IPS-18a (cell line): ENCODE measurements at regions not wholly inside any gene's neighbourhood (a gene's known extent, or its start where the extent isn't known, plus 50 kb on each side); places are given as distances from the start of the nearest gene placed in this dataset.

Experiments
- H3K27ac ChIP-seq: one replicate; pipeline ENCODE4 v1.5.1; 2013; ENCODE audit warnings: low read length
- H3K27me3 ChIP-seq: one replicate; pipeline ENCODE4 v1.6.1; 2013; ENCODE audit warnings: mild to moderate bottlenecking, low read length; ENCODE audit not compliant: control insufficient read depth, insufficient read depth
- H3K36me3 ChIP-seq: one replicate; pipeline ENCODE4 v1.6.1; 2013; ENCODE audit warnings: low read depth, low read length; ENCODE audit not compliant: control insufficient read depth
- H3K4me1 ChIP-seq: one replicate; pipeline ENCODE4 v1.6.1; 2013; ENCODE audit warnings: low read depth, low read length; ENCODE audit not compliant: control insufficient read depth
- H3K4me3 ChIP-seq: one replicate; pipeline ENCODE4 v1.5.1; 2013; ENCODE audit warnings: low read length
- H3K9ac ChIP-seq: one replicate; pipeline ENCODE4 v1.6.1; 2013; ENCODE audit warnings: mild to moderate bottlenecking, low read length, moderate library complexity
- H3K9me3 ChIP-seq: one replicate; pipeline ENCODE4 v1.6.1; 2013; ENCODE audit warnings: low read depth, low read length; ENCODE audit not compliant: control insufficient read depth

DNA sequence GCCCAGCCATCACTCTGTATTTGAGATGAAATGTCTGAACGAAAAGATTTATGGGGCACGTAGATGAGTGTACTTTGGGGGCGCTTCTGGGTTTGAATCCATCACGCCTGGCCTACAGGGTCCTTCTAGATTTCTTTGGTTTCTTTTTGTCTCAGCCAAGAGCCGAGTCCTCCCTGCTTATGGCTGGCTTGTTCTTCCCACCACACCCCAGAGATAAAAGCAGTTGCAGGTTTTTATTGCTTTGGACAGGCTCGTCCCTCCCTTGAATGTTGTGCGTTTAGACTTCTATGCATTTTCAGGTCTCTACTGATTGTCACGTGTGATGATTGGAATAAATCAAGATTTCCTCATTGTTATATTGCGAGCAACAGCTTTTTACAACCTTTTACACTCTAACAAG lies 104.8 kb upstream of the CHRNA7 start:
- Histone ChIP-seq H3K27ac (no peak overlapping the region), H3K27me3 (no peaks in the 10 kb centered on the region), H3K4me3 (no peak overlapping the region), H3K4me1 (no peaks in the 10 kb centered on the region), H3K36me3 (no peaks in the 10 kb centered on the region), H3K9ac (no peak overlapping the region), H3K9me3 (no peaks in the 10 kb centered on the region)

DNA sequence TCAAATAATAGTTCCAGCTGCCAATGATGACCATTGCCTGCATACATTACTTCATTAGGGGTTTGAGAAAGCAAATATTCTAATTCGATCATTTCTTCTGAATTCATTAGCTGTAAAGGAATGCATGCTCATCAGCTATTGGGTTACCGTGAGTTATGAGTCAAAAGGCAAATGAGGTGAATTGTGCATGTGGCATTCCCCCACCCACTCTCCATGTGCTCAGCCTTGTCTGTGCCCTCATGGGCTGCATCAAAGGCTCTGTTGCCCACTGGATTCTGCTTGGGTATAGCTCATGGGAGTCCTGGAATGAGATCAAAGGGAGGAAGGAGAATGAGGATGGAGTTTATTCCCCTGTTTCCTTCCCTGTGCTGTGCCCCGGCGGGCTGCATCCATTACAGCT lies 99.3 kb upstream of the CHRNA7 start:
- Histone ChIP-seq H3K27ac (no peak overlapping the region), H3K36me3 (no peaks in the 10 kb centered on the region), H3K4me3 (no peak overlapping the region), H3K9ac (no peak overlapping the region), H3K4me1 (no peaks in the 10 kb centered on the region), H3K27me3 (no peaks in the 10 kb centered on the region), H3K9me3 (no peaks in the 10 kb centered on the region)

DNA sequence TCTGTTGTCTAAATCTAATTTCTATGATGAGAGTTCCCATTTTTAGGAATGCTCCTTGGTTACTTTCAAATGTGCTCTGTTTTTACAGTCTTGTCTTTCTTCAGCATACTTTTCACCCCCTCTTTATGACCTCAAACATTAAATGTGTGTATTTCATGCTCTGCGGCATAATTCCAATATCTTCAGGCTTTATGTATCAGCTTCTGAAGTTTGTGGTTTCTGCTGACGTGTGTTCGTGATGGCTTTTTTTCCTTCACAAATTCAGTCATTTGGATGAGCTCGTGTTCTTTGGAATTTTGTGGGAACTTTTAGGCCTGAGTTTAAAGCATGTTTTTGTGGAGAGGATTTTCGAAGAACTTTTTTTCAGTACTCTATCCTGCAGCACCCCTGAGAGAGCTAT lies 97.7 kb upstream of the CHRNA7 start:
- Histone ChIP-seq H3K27me3 (no peaks in the 10 kb centered on the region), H3K9ac (no peak overlapping the region), H3K27ac (no peak overlapping the region), H3K9me3 (no peaks in the 10 kb centered on the region), H3K36me3 (no peaks in the 10 kb centered on the region), H3K4me1 (no peaks in the 10 kb centered on the region), H3K4me3 (no peak overlapping the region)

GRCh38 chr15:31934821-31935220 lies 95.5 kb upstream of the CHRNA7 start:
- no peak overlapping the region for H3K4me3 ChIP-seq
- no peak overlapping the region for H3K27ac ChIP-seq
- no peaks in the 10 kb centered on the region for H3K4me1 ChIP-seq
- no peaks in the 10 kb centered on the region for H3K9me3 ChIP-seq
- no peak overlapping the region for H3K9ac ChIP-seq
- no peaks in the 10 kb centered on the region for H3K27me3 ChIP-seq
- no peaks in the 10 kb centered on the region for H3K36me3 ChIP-seq

- Histone ChIP-seq H3K36me3 (no peaks in the 10 kb centered on the region), H3K4me1 (no peaks in the 10 kb centered on the region), H3K4me3 (no peak overlapping the region), H3K27me3 (no peaks in the 10 kb centered on the region), H3K9ac (no peak overlapping the region), H3K9me3 (no peaks in the 10 kb centered on the region), H3K27ac (no peak overlapping the region)
Measured at GRCh38 chr15:31953478-31953877, 76.8 kb upstream of the CHRNA7 start.

DNA sequence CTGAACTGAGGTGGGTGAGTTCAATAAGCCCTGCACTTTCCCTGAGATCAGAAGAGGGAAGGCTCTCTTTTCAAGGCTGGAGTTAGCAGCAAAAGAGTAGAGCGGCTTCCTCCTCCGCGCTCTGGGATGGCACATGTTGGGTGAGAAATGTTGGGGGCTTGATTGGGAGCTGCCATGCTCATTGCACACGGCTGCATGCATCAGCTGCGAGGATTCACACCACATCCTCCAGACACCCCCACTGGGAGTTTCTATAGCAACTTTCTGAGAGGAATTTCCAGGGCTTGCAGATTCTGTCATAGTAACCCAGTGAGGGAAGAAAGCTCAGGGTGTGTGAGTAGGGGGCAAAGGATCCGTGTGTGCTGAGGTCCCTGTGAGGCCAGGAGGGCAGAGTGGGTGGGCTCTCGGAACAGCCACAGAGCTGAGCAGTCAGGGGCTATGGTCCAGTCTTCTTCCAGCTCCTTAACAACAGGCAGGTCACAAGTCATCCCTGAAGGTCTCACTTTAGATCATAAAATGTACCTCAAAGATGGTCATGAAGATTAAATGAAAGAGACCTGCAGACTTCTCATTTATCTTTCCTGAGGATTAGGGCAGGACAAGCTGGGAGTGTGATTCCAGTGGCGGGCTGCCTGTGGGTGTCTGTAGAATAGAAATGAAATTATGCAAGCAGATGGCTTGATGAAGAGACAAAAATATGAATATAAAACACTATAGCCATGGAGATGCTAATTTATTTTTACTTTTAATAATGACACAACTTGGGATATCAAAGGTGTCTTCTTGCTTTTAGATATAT lies 75.7 kb upstream of the CHRNA7 start:
- Histone ChIP-seq H3K4me1 (no peaks in the 10 kb centered on the region), H3K4me3 (no peak overlapping the region), H3K9ac (no peak overlapping the region), H3K36me3 (no peaks in the 10 kb centered on the region), H3K9me3 (peaks cover 2% of the 10 kb centered on the region), H3K27ac (no peak overlapping the region), H3K27me3 (no peaks in the 10 kb centered on the region)

DNA sequence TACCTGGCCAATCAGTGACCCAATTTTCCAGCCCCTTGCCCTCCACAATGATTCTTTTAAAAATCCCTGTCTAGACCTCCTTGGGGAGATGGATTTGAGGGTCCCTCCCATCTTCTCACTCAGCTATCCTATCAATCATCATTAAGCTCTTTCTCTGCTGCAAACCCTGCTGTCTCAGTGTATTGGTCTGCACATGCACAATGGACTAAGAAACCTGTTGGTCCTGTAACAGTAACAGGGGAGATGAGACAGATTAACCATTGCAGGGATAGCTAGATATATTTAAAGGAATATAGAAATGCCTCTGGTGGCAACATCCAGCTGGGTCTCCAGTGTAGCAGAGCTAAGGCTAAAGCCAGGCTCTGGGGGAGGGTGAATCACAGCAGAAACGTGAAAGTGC lies 74.6 kb upstream of the CHRNA7 start:
- no peaks in the 10 kb centered on the region for H3K36me3 ChIP-seq
- no peaks in the 10 kb centered on the region for H3K4me1 ChIP-seq
- H3K27ac ChIP-seq: no peak overlapping the region
- H3K9ac ChIP-seq: no peak overlapping the region
- no peak overlapping the region for H3K4me3 ChIP-seq
- H3K27me3 ChIP-seq: no peaks in the 10 kb centered on the region
- H3K9me3 ChIP-seq: peaks cover 6% of the 10 kb centered on the region

GRCh38 chr15:31957581-31957980 lies 72.7 kb upstream of the CHRNA7 start:
- no peaks in the 10 kb centered on the region for H3K27me3 ChIP-seq
- no peak overlapping the region for H3K27ac ChIP-seq
- no peaks in the 10 kb centered on the region for H3K36me3 ChIP-seq
- peaks cover 6% of the 10 kb centered on the region for H3K9me3 ChIP-seq
- no peaks in the 10 kb centered on the region for H3K4me1 ChIP-seq
- H3K9ac ChIP-seq: no peak overlapping the region
- H3K4me3 ChIP-seq: no peak overlapping the region

DNA sequence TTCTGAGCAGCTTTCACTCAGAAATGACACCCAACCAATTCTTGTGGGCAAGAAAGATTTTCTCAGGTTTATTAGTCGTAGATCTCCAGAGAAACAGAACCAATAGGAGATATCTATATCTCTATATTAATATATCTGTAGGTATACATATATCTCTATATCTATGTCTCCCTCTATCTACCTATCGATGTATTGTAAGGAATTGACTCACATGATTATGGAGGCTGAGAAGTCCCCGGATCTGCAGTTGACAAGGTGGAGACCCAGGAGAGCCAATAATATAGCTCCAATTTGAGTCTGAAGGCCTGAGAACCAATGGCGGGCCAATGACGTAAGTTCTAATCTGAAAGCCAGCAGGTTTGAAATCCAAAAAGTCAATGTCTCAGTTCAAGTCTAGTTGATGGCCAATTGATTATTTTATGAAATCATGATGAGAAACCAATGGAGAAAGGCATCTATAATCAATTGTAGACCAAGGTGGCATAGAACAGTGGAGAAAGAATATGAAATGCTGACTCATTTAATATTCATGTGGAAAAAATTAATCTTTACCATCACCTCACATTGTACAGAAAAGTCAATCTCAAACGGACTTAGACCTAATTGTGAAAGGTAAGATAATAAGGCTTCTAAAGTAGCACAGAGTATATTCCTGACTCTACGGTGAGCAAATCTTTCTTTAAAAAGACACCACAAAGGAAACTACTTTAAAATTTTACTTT lies 65.6 kb upstream of the CHRNA7 start:
- no peaks in the 10 kb centered on the region for H3K4me1 ChIP-seq
- no peak overlapping the region for H3K4me3 ChIP-seq
- H3K9me3 ChIP-seq: peaks cover 1% of the 10 kb centered on the region
- no peak overlapping the region for H3K9ac ChIP-seq
- no peak overlapping the region for H3K27ac ChIP-seq
- H3K36me3 ChIP-seq: no peaks in the 10 kb centered on the region
- H3K27me3 ChIP-seq: no peaks in the 10 kb centered on the region

- Histone ChIP-seq H3K36me3 (no peaks in the 10 kb centered on the region), H3K27me3 (no peaks in the 10 kb centered on the region), H3K4me3 (no peak overlapping the region), H3K4me1 (peaks cover 5% of the 10 kb centered on the region), H3K27ac (no peak overlapping the region), H3K9ac (no peak overlapping the region), H3K9me3 (no peaks in the 10 kb centered on the region)
Measured at GRCh38 chr15:31970007-31970406, 60.3 kb upstream of the CHRNA7 start.

DNA sequence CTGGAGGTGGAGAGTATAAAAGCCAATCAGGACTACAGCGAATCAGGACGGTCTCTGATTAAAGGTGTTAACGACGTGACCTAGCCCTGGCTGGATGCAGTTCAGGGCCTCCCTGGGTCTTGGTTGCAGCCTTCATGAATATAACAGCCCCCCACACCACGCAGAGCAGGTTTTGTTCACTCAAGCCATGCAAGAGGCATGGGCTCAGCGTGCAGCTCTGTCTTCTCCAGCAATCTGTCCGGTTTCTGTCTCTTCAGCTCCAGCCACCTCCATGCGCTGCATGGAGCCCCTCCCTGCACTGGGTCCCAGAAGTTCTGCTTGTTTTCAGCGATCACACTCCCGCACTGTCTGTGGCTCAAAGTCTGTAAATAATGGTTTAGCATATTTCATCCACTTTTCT lies 57.1 kb upstream of the CHRNA7 start:
- peaks cover 3% of the 10 kb centered on the region for H3K27me3 ChIP-seq
- H3K27ac ChIP-seq: no peak overlapping the region
- no peaks in the 10 kb centered on the region for H3K9me3 ChIP-seq
- H3K4me1 ChIP-seq: peaks cover 5% of the 10 kb centered on the region
- no peaks in the 10 kb centered on the region for H3K36me3 ChIP-seq
- H3K4me3 ChIP-seq: no peak overlapping the region
- no peak overlapping the region for H3K9ac ChIP-seq
